Natural killer cell (primary cell): ENCODE measurements at regions not wholly inside any gene's neighbourhood (a gene's known extent, or its start where the extent isn't known, plus 50 kb on each side); places are given as distances from the start of the nearest gene placed in this dataset.

Experiments used
- ATAC-seq, 3 donors: fragments of 150-1000 bp in 2 of 3; fragments of 200-7000 bp in 1 of 3; cut with Tn5 transposase; 1 replicate in 1 of 3; 2 replicates in 2 of 3; pipeline ENCODE4 v1.10.0; 2021; ENCODE audit warnings: mild to moderate bottlenecking in 2 of 3, moderate library complexity in 2 of 3
- DNase-seq, 2 donors: peaks; one replicate each; pipeline versions ENCODE4 v3.0.0 to v3.0.0-alpha.2; 2013 to 2021; ENCODE audit warnings: mixed read lengths in 1 of 2
- H3K27ac ChIP-seq: one replicate; pipeline ENCODE4 v1.5.1; 2013; ENCODE audit warnings: mild to moderate bottlenecking, low read length
- H3K27me3 ChIP-seq: one replicate; pipeline ENCODE4 v1.6.1; 2013; ENCODE audit warnings: low read length; ENCODE audit not compliant: control insufficient read depth, insufficient read depth
- H3K36me3 ChIP-seq: one replicate; pipeline ENCODE4 v1.6.1; 2013; ENCODE audit warnings: low read length; ENCODE audit not compliant: control insufficient read depth, insufficient read depth
- H3K4me1 ChIP-seq: one replicate; pipeline ENCODE4 v1.6.1; 2013; ENCODE audit warnings: low read length; ENCODE audit not compliant: control insufficient read depth, insufficient read depth
- H3K4me3 ChIP-seq: one replicate; pipeline ENCODE4 v1.5.1; 2013; ENCODE audit warnings: low read length
- H3K9me3 ChIP-seq: one replicate; pipeline ENCODE4 v1.6.1; 2013; ENCODE audit warnings: low read length; ENCODE audit not compliant: control insufficient read depth, insufficient read depth
- H3K27ac Mint-ChIP-seq, 2 donors: one replicate each; pipeline ENCODE4 v1.8.0; 2022; ENCODE audit warnings: mild to moderate bottlenecking in 2 of 2, mixed read lengths in 2 of 2, moderate library complexity in 1 of 2
- H3K27me3 Mint-ChIP-seq, 2 donors: one replicate each; pipeline ENCODE4 v1.8.0; 2022; ENCODE audit warnings: low read depth in 2 of 2, mixed read lengths in 2 of 2
- H3K36me3 Mint-ChIP-seq: one replicate; pipeline ENCODE4 v1.8.0; 2022; ENCODE audit warnings: mixed read lengths
- H3K4me1 Mint-ChIP-seq, 2 donors: one replicate each; pipeline ENCODE4 v1.8.0; 2022; ENCODE audit warnings: mixed read lengths in 2 of 2
- H3K4me3 Mint-ChIP-seq: one replicate; pipeline ENCODE4 v1.8.0; 2022; ENCODE audit warnings: mild to moderate bottlenecking, moderate library complexity, mixed read lengths
- H3K9me3 Mint-ChIP-seq, 2 donors: one replicate each; pipeline ENCODE4 v1.8.0; 2022; ENCODE audit warnings: mixed read lengths in 2 of 2
- CTCF ChIP-seq: fragments of 200-600 bp; IDR thresholded peaks from one replicate; pipeline ENCODE4 v1.8.0; 2022; ENCODE audit warnings: antibody characterized with exemption
- WGBS: methylation state at CpG from one replicate; pipeline ENCODE4 v1.1.7; 2013; ENCODE audit warnings: missing lambda C conversion rate; ENCODE audit not compliant: insufficient coverage; 5-methylcytosine and 5-hydroxymethylcytosine counted together
- intact Hi-C: fragments of 100-400 bp; cut with micrococcal nuclease; formaldehyde crosslinking; loops from one replicate; pipeline ENCODE4 v1.14.2; 2022

- Mint-ChIP-seq H3K27ac (no peak overlapping the region), H3K9me3 (no peaks in the 10 kb centered on the region), H3K36me3 (no peaks in the 10 kb centered on the region), H3K4me1 (no peaks in the 10 kb centered on the region), H3K27me3 (no peaks in the 10 kb centered on the region), H3K4me3 (no peak overlapping the region)
- no peaks in the 10 kb centered on the region for H3K36me3 ChIP-seq
- intact Hi-C loops = no loop called here
- no peaks in the 10 kb centered on the region for H3K9me3 ChIP-seq
- no peak for TF ChIP-seq CTCF
- no peak for ATAC-seq
- no peak for DNase-seq
- WGBS = 85% methylated on average over 11 of the region's 13 CpGs
- H3K4me1 ChIP-seq = no peaks in the 10 kb centered on the region
- no peak overlapping the region for H3K4me3 ChIP-seq
- no peaks in the 10 kb centered on the region for H3K27me3 ChIP-seq
- H3K27ac ChIP-seq = no peak overlapping the region
Measured at GRCh38 chr18:70415823-70416488, 127.1 kb downstream of the SOCS6 start.

GRCh38 chr18:70414315-70414900 is 125.6 kb downstream of the SOCS6 start:
- Histone ChIP-seq H3K4me3 (no peak overlapping the region), H3K4me1 (no peaks in the 10 kb centered on the region), H3K36me3 (no peaks in the 10 kb centered on the region), H3K9me3 (no peaks in the 10 kb centered on the region), H3K27ac (no peak overlapping the region), H3K27me3 (no peaks in the 10 kb centered on the region)
- no peaks in the 10 kb centered on the region for H3K4me1 Mint-ChIP-seq
- no peak for ATAC-seq
- DNase-seq = no peak
- intact Hi-C loops = no loop called here
- H3K9me3 Mint-ChIP-seq = no peaks in the 10 kb centered on the region
- TF ChIP-seq CTCF = no peak
- no peak overlapping the region for H3K27ac Mint-ChIP-seq
- 90% methylated on average over 5 of the region's 6 CpGs for WGBS
- no peak overlapping the region for H3K4me3 Mint-ChIP-seq
- no peaks in the 10 kb centered on the region for H3K27me3 Mint-ChIP-seq
- no peaks in the 10 kb centered on the region for H3K36me3 Mint-ChIP-seq

- ATAC-seq (no peak), DNase-seq (no peak)
- Mint-ChIP-seq H3K27me3 (no peaks in the 10 kb centered on the region), H3K9me3 (no peaks in the 10 kb centered on the region), H3K4me1 (no peaks in the 10 kb centered on the region), H3K36me3 (no peaks in the 10 kb centered on the region), H3K4me3 (no peak overlapping the region), H3K27ac (no peak overlapping the region)
- Histone ChIP-seq H3K4me1 (no peaks in the 10 kb centered on the region), H3K27me3 (no peaks in the 10 kb centered on the region), H3K36me3 (no peaks in the 10 kb centered on the region), H3K9me3 (no peaks in the 10 kb centered on the region), H3K27ac (no peak overlapping the region), H3K4me3 (no peak overlapping the region)
- intact Hi-C loops = no loop called here
- WGBS = 88% methylated on average over 3 of the region's 3 CpGs
- no peak for TF ChIP-seq CTCF
Measured at GRCh38 chr18:70413455-70413854, 124.6 kb downstream of the SOCS6 start.
